Mesodermal cell (in vitro differentiated cells): ENCODE measurements at regions not wholly inside any gene's neighbourhood (a gene's known extent, or its start where the extent isn't known, plus 50 kb on each side); places are given as distances from the start of the nearest gene placed in this dataset.

Experiments used
- H3K27ac ChIP-seq: 2 replicates; pipeline ENCODE4 v1.7.0; 2013; ENCODE audit warnings: mild to moderate bottlenecking, low read depth, low read length, moderate library complexity; ENCODE audit not compliant: severe bottlenecking
- H3K36me3 ChIP-seq: 2 replicates; pipeline ENCODE4 v1.7.1; 2013; ENCODE audit warnings: mild to moderate bottlenecking, low read length, moderate library complexity; ENCODE audit not compliant: control insufficient read depth, insufficient read depth
- H3K4me1 ChIP-seq: one replicate; pipeline ENCODE4 v1.7.1; 2013; ENCODE audit warnings: mild to moderate bottlenecking, low read length; ENCODE audit not compliant: insufficient read depth, control insufficient read depth, poor library complexity, severe bottlenecking
- H3K4me3 ChIP-seq: 2 replicates; pipeline ENCODE4 v1.7.0; 2013; ENCODE audit warnings: low read length, control low read depth, mild to moderate bottlenecking; ENCODE audit not compliant: insufficient read depth, poor library complexity, severe bottlenecking; ENCODE audit errors: extremely low read depth
- H3K9me3 ChIP-seq: 2 replicates; pipeline ENCODE4 v1.7.1; 2013; ENCODE audit warnings: mild to moderate bottlenecking, low read length, moderate library complexity; ENCODE audit not compliant: control insufficient read depth
- WGBS, 2 experiments: methylation state at CpG; one replicate each; pipeline ENCODE4 v1.1.5; 2013; ENCODE audit warnings: missing lambda C conversion rate in 2 of 2; ENCODE audit not compliant: insufficient coverage in 2 of 2; 5-methylcytosine and 5-hydroxymethylcytosine counted together

DNA sequence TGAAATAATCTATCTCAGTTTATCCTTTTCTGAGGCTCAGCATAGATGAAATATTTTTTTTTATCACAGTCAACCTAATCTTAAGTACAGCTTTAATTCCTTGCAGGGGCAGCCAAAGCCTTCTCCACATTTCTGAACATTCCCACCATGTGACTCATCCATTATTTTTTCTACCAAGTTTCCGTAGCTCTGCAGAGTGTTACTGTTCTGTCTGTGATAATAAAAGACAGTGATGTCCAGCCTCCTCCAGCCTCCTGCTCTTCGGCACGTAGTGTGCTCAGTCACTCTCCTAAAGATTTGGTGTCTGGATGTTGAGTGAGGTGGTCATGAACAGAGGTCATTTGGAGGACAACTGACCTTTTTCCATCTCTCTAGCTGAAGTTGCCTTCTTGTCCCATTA, 338.1 kb upstream of the ADAMTS16 start:
- Histone ChIP-seq H3K4me3 (no peak overlapping the region), H3K27ac (peak overlapping the region; percentile 24)
- WGBS, 2 experiments, result no CpG with 5 or more reads among the region's 3 CpGs

GRCh38 chr5:4804691-4805360, 335.3 kb upstream of the ADAMTS16 start:
- Histone ChIP-seq H3K4me3 (no peak overlapping the region), H3K4me1 (peaks cover 4% of the 10 kb centered on the region), H3K27ac (no peak overlapping the region), H3K9me3 (no peaks in the 10 kb centered on the region), H3K36me3 (no peaks in the 10 kb centered on the region)
- 90 to 98% methylated on average over 4 to 7 of the region's 12 CpGs for WGBS, 2 experiments

More for the DNA sequence above, 338.1 kb upstream of the ADAMTS16 start:
- Histone ChIP-seq H3K9me3 (no peaks in the 10 kb centered on the region), H3K36me3 (no peaks in the 10 kb centered on the region), H3K4me1 (peaks cover 4% of the 10 kb centered on the region)

- no peak overlapping the region for H3K4me3 ChIP-seq
- no peak overlapping the region for H3K27ac ChIP-seq
- WGBS, 2 experiments, result 60% methylated on average over 1 of the region's 3 CpGs; no CpG with 5 or more reads in 1 of the 2 experiments
- H3K9me3 ChIP-seq, result no peaks in the 10 kb centered on the region
- H3K4me1 ChIP-seq, result no peaks in the 10 kb centered on the region
- no peaks in the 10 kb centered on the region for H3K36me3 ChIP-seq
These were observed 325.1 kb upstream of the ADAMTS16 start for GRCh38 chr5:4815002-4815401.

- no peak overlapping the region for H3K27ac ChIP-seq
- no CpG with 5 or more reads among the region's 2 CpGs for WGBS, 2 experiments
- H3K9me3 ChIP-seq, result no peaks in the 10 kb centered on the region
- H3K36me3 ChIP-seq, result no peaks in the 10 kb centered on the region
- H3K4me1 ChIP-seq, result no peaks in the 10 kb centered on the region
- H3K4me3 ChIP-seq, result no peak overlapping the region
These were observed 322.4 kb upstream of the ADAMTS16 start for GRCh38 chr5:4817767-4818166.

- Histone ChIP-seq H3K4me1 (no peaks in the 10 kb centered on the region), H3K27ac (no peak overlapping the region), H3K36me3 (no peaks in the 10 kb centered on the region), H3K9me3 (no peaks in the 10 kb centered on the region), H3K4me3 (no peak overlapping the region)
- WGBS, 2 experiments, result 33% methylated on average over 1 of the region's 1 CpG; no CpG with 5 or more reads in 1 of the 2 experiments
These were observed 308.8 kb upstream of the ADAMTS16 start for GRCh38 chr5:4831325-4831724.

GRCh38 chr5:4832471-4832870, 307.7 kb upstream of the ADAMTS16 start:
- Histone ChIP-seq H3K4me1 (no peaks in the 10 kb centered on the region), H3K9me3 (no peaks in the 10 kb centered on the region), H3K27ac (no peak overlapping the region), H3K36me3 (no peaks in the 10 kb centered on the region), H3K4me3 (no peak overlapping the region)
- 78 to 93% methylated on average over 5 of the region's 5 CpGs for WGBS, 2 experiments

DNA sequence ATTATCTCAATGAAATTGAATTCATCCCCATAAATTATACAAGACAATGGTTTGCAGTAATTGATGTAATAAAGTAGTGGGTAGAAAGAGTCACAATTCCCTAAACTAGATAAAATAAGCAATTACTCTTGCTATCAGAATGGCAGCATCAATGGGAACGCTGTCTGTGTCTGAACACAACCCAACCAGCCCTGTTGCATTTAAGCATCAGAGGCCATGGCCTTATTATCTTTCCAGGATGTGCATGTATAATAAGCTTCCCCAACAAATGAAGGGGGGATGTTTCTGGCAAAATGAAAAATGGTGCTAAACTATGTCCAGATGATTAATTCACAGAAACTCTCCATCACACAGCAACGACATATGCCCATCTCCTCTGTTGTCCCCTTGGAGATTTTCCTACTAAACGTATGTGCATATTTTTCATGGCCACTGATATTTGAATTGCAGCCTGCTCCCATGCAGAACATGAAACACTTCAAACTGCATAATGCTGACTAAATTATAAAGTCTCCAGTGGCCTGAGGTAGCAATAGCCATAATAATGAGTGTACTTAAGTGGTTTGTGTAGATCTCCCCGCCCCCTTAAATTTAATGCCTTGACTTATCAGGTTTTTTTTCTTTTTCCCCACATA, 306.9 kb upstream of the ADAMTS16 start:
- WGBS, 2 experiments, result 100% methylated on average over 1 to 2 of the region's 4 CpGs
- Histone ChIP-seq H3K9me3 (no peaks in the 10 kb centered on the region), H3K4me1 (no peaks in the 10 kb centered on the region), H3K4me3 (no peak overlapping the region), H3K36me3 (no peaks in the 10 kb centered on the region), H3K27ac (no peak overlapping the region)

- H3K4me1 ChIP-seq, result no peaks in the 10 kb centered on the region
- no peak overlapping the region for H3K4me3 ChIP-seq
- 90 to 97% methylated on average over 9 to 14 of the region's 28 CpGs for WGBS, 2 experiments
- no peaks in the 10 kb centered on the region for H3K9me3 ChIP-seq
- no peaks in the 10 kb centered on the region for H3K36me3 ChIP-seq
- H3K27ac ChIP-seq, result no peak overlapping the region
These were observed 302.6 kb upstream of the ADAMTS16 start for GRCh38 chr5:4837489-4838058.

GRCh38 chr5:4845221-4845620, 294.9 kb upstream of the ADAMTS16 start:
- WGBS, 2 experiments, result 88 to 97% methylated on average over 3 of the region's 3 CpGs
- H3K4me3 ChIP-seq, result no peak overlapping the region
- no peaks in the 10 kb centered on the region for H3K36me3 ChIP-seq
- H3K4me1 ChIP-seq, result no peaks in the 10 kb centered on the region
- no peaks in the 10 kb centered on the region for H3K9me3 ChIP-seq
- no peak overlapping the region for H3K27ac ChIP-seq

DNA sequence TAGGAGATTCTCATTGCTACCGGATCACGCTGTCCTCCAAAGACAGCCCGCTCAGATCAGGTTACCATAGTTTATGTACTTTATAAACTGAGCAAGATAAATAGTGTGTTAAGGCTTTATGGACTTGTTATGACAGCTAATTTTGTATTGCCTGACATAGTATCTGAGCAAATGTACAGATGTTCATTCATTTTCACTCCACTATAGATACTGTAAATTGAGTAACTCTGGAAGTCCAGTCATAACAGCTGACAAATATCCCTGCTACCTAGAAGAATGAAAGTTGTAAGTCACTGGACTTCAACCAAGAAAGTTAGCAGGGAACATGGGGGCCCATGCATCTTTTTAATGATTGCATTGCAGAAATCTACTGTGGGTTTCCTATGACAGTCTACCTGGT, 292.4 kb upstream of the ADAMTS16 start:
- Histone ChIP-seq H3K4me1 (no peaks in the 10 kb centered on the region), H3K4me3 (no peak overlapping the region), H3K9me3 (no peaks in the 10 kb centered on the region), H3K36me3 (no peaks in the 10 kb centered on the region), H3K27ac (no peak overlapping the region)
- WGBS, 2 experiments, result 93 to 100% methylated on average over 3 of the region's 3 CpGs

DNA sequence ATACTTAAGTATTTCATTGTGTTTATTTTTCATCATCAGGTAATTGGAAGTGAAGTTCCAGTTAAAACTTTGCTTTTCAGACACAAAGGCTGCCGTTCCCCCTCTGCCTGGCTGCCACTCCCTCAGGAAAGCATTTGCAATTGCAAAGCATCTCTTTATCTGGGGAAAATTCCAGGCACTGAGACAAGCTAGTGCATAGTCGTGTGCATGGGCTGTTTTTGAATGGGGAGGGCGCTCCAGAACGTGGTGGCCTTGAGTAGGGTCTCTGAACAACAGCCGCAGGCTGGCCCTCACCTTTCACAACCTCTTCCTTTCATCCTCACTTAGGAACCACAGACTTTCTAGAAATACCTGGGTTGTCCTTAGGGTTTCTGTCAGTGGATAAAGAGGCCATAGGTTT, 285.1 kb upstream of the ADAMTS16 start:
- H3K4me3 ChIP-seq, result no peak overlapping the region
- WGBS, 2 experiments, result 50% methylated on average over 1 of the region's 5 CpGs; no CpG with 5 or more reads in 1 of the 2 experiments
- no peaks in the 10 kb centered on the region for H3K36me3 ChIP-seq
- no peaks in the 10 kb centered on the region for H3K4me1 ChIP-seq
- no peaks in the 10 kb centered on the region for H3K9me3 ChIP-seq
- no peak overlapping the region for H3K27ac ChIP-seq
